B cell (primary cell): ENCODE measurements at regions not wholly inside any gene's neighbourhood (a gene's known extent, or its start where the extent isn't known, plus 50 kb on each side); places are given as distances from the start of the nearest gene placed in this dataset.

Experiments used
- ATAC-seq: fragments of 200-7000 bp; cut with Tn5 transposase; one replicate; pipeline ENCODE4 v1.10.0; 2021; ENCODE audit warnings: low read depth, mild to moderate bottlenecking, moderate number of reproducible peaks, moderate library complexity
- CTCF ChIA-PET: fragments of 350-600 bp; sonication (Branson Sonifier 250); formaldehyde crosslinking; loops from one replicate; lab custom pipeline; 2021; ENCODE audit warnings: antibody characterized with exemption, inconsistent platforms; lab: Charles Lee
- POLR2A ChIA-PET: fragments of 350-600 bp; sonication (Branson Sonifier 250); formaldehyde crosslinking; loops from one replicate; lab custom pipeline; 2021; ENCODE audit warnings: antibody characterized with exemption; lab: Charles Lee
- DNase-seq: peaks from one replicate; pipeline ENCODE4 v3.0.0; 2013
- H2AFZ ChIP-seq: 2 replicates; pipeline ENCODE4 v1.6.1; 2012; ENCODE audit warnings: mild to moderate bottlenecking, low read depth, low read length; ENCODE audit not compliant: insufficient read depth, poor library complexity, severe bottlenecking
- H3K27ac ChIP-seq, 2 donors: 1 replicate in 1 of 2; 2 replicates in 1 of 2; pipeline ENCODE4 v1.5.1; 2012 to 2013; ENCODE audit warnings: low read length in 2 of 2, mild to moderate bottlenecking in 2 of 2, moderate library complexity in 1 of 2
- H3K27me3 ChIP-seq, 4 experiments: fragments of 200-600 bp in 1 of 4; sonication (generic) in 1 of 4; replicated peaks in 1 of 4; 1 replicate in 2 of 4; 2 replicates in 2 of 4; pipeline versions ENCODE4 v1.6.1 to v1.7.0; 2013 to 2016; ENCODE audit warnings: low read length in 3 of 4, mild to moderate bottlenecking in 2 of 4, mixed read lengths in 1 of 4, moderate library complexity in 1 of 4; ENCODE audit not compliant: insufficient read depth in 4 of 4, control insufficient read depth in 3 of 4; ENCODE audit errors: control extremely low read depth in 1 of 4
- H3K36me3 ChIP-seq, 2 experiments: replicated peaks in 1 of 2; 1 replicate in 1 of 2; 2 replicates in 1 of 2; pipeline versions ENCODE4 v1.6.1 to v1.7.1; 2013; ENCODE audit warnings: low read length in 1 of 2; ENCODE audit not compliant: insufficient read depth in 2 of 2, control insufficient read depth in 1 of 2; ENCODE audit errors: control extremely low read depth in 1 of 2, extremely low read depth in 1 of 2
- H3K4me1 ChIP-seq, 2 donors: fragments of 200-600 bp in 1 of 2; sonication (generic) in 1 of 2; 1 replicate in 1 of 2; 2 replicates in 1 of 2; pipeline versions ENCODE4 v1.5.1 to v1.6.1; 2013 to 2017; ENCODE audit warnings: low read length in 2 of 2; ENCODE audit not compliant: control insufficient read depth in 2 of 2, insufficient read depth in 2 of 2
- H3K4me2 ChIP-seq: replicated peaks from 2 replicates; pipeline ENCODE3; 2012; ENCODE audit warnings: mild to moderate bottlenecking, low read depth, low read length; ENCODE audit not compliant: poor library complexity, severe bottlenecking
- H3K4me3 ChIP-seq, 5 experiments: fragments of 200-600 bp in 1 of 5; sonication (generic) in 1 of 5; 1 replicate in 3 of 5; 2 replicates in 2 of 5; pipeline versions ENCODE4 v1.5.1 to v1.7.0; 2011 to 2016; ENCODE audit warnings: low read length in 4 of 5, mild to moderate bottlenecking in 4 of 5, low read depth in 2 of 5, control low read depth in 1 of 5, moderate library complexity in 1 of 5; ENCODE audit not compliant: insufficient read depth in 1 of 5; ENCODE audit errors: control extremely low read depth in 1 of 5, extremely low read depth in 1 of 5
- H3K79me2 ChIP-seq: fragments of 200-600 bp; sonication (generic); one replicate; pipeline ENCODE4 v1.6.0; 2016; ENCODE audit warnings: low read length; ENCODE audit not compliant: control insufficient read depth, insufficient read depth
- H3K9ac ChIP-seq: fragments of 200-600 bp; sonication (generic); 2 replicates; pipeline ENCODE4 v1.6.1; 2017; ENCODE audit warnings: mild to moderate bottlenecking, low read length, moderate library complexity
- H3K9me3 ChIP-seq, 3 donors: one replicate each; pipeline versions ENCODE4 v1.6.1 to v1.7.1; 2013; ENCODE audit warnings: low read length in 2 of 3; ENCODE audit not compliant: control insufficient read depth in 2 of 3, insufficient read depth in 1 of 3; ENCODE audit errors: control extremely low read depth in 1 of 3
- H4K20me1 ChIP-seq: 2 replicates; pipeline ENCODE4 v1.6.0; 2012; ENCODE audit warnings: mild to moderate bottlenecking, low read length; ENCODE audit not compliant: insufficient read depth, control insufficient read depth, poor library complexity, severe bottlenecking
- H3K27ac Mint-ChIP-seq: one replicate; pipeline ENCODE4 v1.8.0; 2021; ENCODE audit warnings: mixed read lengths
- H3K27me3 Mint-ChIP-seq: one replicate; pipeline ENCODE4 v1.8.0; 2021; ENCODE audit warnings: mixed read lengths
- H3K4me1 Mint-ChIP-seq: one replicate; pipeline ENCODE4 v1.8.0; 2021; ENCODE audit warnings: mixed read lengths
- H3K4me3 Mint-ChIP-seq: one replicate; pipeline ENCODE4 v1.8.0; 2021; ENCODE audit warnings: mixed read lengths
- H3K9me3 Mint-ChIP-seq: one replicate; pipeline ENCODE4 v1.8.0; 2022; ENCODE audit warnings: mixed read lengths; ENCODE audit not compliant: insufficient read depth
- CTCF ChIP-seq: fragments of 200-600 bp; IDR thresholded peaks from one replicate; pipeline ENCODE4 v1.8.0; 2022; ENCODE audit warnings: antibody characterized with exemption, mild to moderate bottlenecking
- EZH2 ChIP-seq: IDR thresholded peaks from 2 replicates; pipeline ENCODE4 v1.6.1; 2012; ENCODE audit warnings: borderline replicate concordance, low read depth, mild to moderate bottlenecking, moderate library complexity, low read length; ENCODE audit not compliant: insufficient read depth, poor library complexity, severe bottlenecking
- WGBS: methylation state at CpG from one replicate; pipeline ENCODE4 v1.1.5; 2013; ENCODE audit warnings: missing lambda C conversion rate; ENCODE audit not compliant: insufficient coverage; 5-methylcytosine and 5-hydroxymethylcytosine counted together
- intact Hi-C: fragments of 100-400 bp; cut with micrococcal nuclease; formaldehyde crosslinking; loops from one replicate; pipeline ENCODE4 v1.10.0; 2022

GRCh38 chr2:56475191-56475590, 291.4 kb downstream of the CCDC85A start:
- H3K4me2 ChIP-seq, result no peak overlapping the region
- H3K36me3 ChIP-seq, result no peaks in the 10 kb centered on the region
- no peaks in the 10 kb centered on the region for H3K27me3 Mint-ChIP-seq
- H3K9me3 Mint-ChIP-seq, result peaks cover 3% of the 10 kb centered on the region
- no peaks in the 10 kb centered on the region for H3K79me2 ChIP-seq
- no peak for TF ChIP-seq CTCF
- no peak for TF ChIP-seq EZH2
- intact Hi-C loops, result no loop called here
- DNase-seq (no peak), ATAC-seq (no peak)
- ChIA-PET CTCF (no interaction called here), POLR2A (no interaction called here)
- H3K4me3 ChIP-seq, result no peak overlapping the region
- no peak overlapping the region for H3K27ac Mint-ChIP-seq
- WGBS, result 90% methylated on average over 1 of the region's 2 CpGs
- no peaks in the 10 kb centered on the region for H3K4me1 ChIP-seq
- H2AFZ ChIP-seq, result no peak overlapping the region
- peaks cover 0 to 4% (median 0%) of the 10 kb centered on the region in 3 donors for H3K9me3 ChIP-seq
- H3K27ac ChIP-seq, result no peak overlapping the region
- H3K4me3 Mint-ChIP-seq, result no peak overlapping the region
- no peaks in the 10 kb centered on the region for H3K27me3 ChIP-seq
- H4K20me1 ChIP-seq, result no peaks in the 10 kb centered on the region
- no peak overlapping the region for H3K9ac ChIP-seq
- H3K4me1 Mint-ChIP-seq, result no peaks in the 10 kb centered on the region

- no peak overlapping the region for H3K27ac ChIP-seq
- Mint-ChIP-seq H3K27me3 (no peaks in the 10 kb centered on the region), H3K4me3 (no peak overlapping the region), H3K4me1 (no peaks in the 10 kb centered on the region), H3K27ac (no peak overlapping the region), H3K9me3 (peaks cover 3% of the 10 kb centered on the region)
- H3K4me3 ChIP-seq, result no peak overlapping the region
- H3K79me2 ChIP-seq, result no peaks in the 10 kb centered on the region
- H3K9me3 ChIP-seq, result peaks cover 0 to 4% (median 0%) of the 10 kb centered on the region in 3 donors
- no peak for ATAC-seq
- CTCF ChIA-PET, result no interaction called here
- no peak overlapping the region for H2AFZ ChIP-seq
- intact Hi-C loops, result no loop called here
- DNase-seq, result no peak
- WGBS, result 86% methylated on average over 8 of the region's 8 CpGs
- TF ChIP-seq EZH2 (no peak), CTCF (no peak)
- H3K36me3 ChIP-seq, result no peaks in the 10 kb centered on the region
- POLR2A ChIA-PET, result no interaction called here
- no peaks in the 10 kb centered on the region for H3K4me1 ChIP-seq
- no peak overlapping the region for H3K9ac ChIP-seq
- H3K4me2 ChIP-seq, result no peak overlapping the region
- H3K27me3 ChIP-seq, result no peaks in the 10 kb centered on the region
- H4K20me1 ChIP-seq, result no peaks in the 10 kb centered on the region
These were observed 292.8 kb downstream of the CCDC85A start for GRCh38 chr2:56476509-56477071.
